Sigmoid colon (tissue), 4 donors: ENCODE measurements at regions not wholly inside any gene's neighbourhood (a gene's known extent, or its start where the extent isn't known, plus 50 kb on each side); places are given as distances from the start of the nearest gene placed in this dataset.

Experiments
- EP300 ChIP-seq, 4 donors: sonication (generic); formaldehyde crosslinking; IDR thresholded peaks; one replicate each; pipeline ENCODE4 v1.6.1; 2017; ENCODE audit warnings: antibody characterized with exemption in 4 of 4
- POLR2A ChIP-seq, 2 donors: fragments of 450-650 bp; IDR thresholded peaks; one replicate each; pipeline ENCODE4 v1.6.1; 2016; ENCODE audit warnings: antibody characterized with exemption in 2 of 2, mild to moderate bottlenecking in 2 of 2, moderate library complexity in 2 of 2
- TF ChIP-seq, protein P1 (sequence below), 4 experiments: fragments of 450-650 bp in 3 of 4; fragments of 200-600 bp in 1 of 4; IDR thresholded peaks; one replicate each; pipeline ENCODE4 v1.5.1; 2016 to 2019; ENCODE audit warnings: antibody characterized with exemption in 4 of 4, mild to moderate bottlenecking in 3 of 4, moderate library complexity in 2 of 4

DNA sequence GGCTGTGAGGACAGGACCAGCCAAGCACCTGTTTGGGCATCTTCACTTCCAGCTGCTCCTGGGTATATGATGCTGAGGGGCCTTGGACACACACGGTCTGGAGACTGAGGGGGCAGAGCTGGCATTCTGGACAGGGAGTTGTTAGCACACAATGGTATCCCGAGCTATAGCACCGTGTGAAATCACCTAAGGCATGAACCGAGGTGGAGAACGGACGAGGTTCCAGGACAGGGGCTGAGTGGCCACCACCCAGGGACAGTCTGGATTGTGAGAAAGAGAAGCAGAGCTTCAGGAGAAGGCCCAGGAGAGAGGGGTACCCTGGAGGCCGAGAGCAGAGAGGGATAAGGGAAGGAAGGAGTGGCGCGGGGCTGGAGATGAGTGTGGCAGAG lies 571.8 kb downstream of the TCERG1L start:
- TF ChIP-seq EP300 (IDR thresholded peaks at IDR 0.05) (no peak), POLR2A (IDR thresholded peaks at IDR 0.05) (no peak)
- TF ChIP-seq, protein P1, sequence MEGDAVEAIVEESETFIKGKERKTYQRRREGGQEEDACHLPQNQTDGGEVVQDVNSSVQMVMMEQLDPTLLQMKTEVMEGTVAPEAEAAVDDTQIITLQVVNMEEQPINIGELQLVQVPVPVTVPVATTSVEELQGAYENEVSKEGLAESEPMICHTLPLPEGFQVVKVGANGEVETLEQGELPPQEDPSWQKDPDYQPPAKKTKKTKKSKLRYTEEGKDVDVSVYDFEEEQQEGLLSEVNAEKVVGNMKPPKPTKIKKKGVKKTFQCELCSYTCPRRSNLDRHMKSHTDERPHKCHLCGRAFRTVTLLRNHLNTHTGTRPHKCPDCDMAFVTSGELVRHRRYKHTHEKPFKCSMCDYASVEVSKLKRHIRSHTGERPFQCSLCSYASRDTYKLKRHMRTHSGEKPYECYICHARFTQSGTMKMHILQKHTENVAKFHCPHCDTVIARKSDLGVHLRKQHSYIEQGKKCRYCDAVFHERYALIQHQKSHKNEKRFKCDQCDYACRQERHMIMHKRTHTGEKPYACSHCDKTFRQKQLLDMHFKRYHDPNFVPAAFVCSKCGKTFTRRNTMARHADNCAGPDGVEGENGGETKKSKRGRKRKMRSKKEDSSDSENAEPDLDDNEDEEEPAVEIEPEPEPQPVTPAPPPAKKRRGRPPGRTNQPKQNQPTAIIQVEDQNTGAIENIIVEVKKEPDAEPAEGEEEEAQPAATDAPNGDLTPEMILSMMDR (IDR thresholded peaks at IDR 0.05) = no peak
